Activated CD8-positive, alpha-beta memory T cell treated with anti-CD3 and anti-CD28 coated beads for 4 hours (primary cell): ENCODE measurements at regions not wholly inside any gene's neighbourhood (a gene's known extent, or its start where the extent isn't known, plus 50 kb on each side); places are given as distances from the start of the nearest gene placed in this dataset.

ENCODE experiments used
- DNase-seq, 2 donors: peaks; one replicate each; pipeline ENCODE4 v3.0.0-alpha.2; 2020; ENCODE audit warnings: low read depth in 2 of 2

DNA sequence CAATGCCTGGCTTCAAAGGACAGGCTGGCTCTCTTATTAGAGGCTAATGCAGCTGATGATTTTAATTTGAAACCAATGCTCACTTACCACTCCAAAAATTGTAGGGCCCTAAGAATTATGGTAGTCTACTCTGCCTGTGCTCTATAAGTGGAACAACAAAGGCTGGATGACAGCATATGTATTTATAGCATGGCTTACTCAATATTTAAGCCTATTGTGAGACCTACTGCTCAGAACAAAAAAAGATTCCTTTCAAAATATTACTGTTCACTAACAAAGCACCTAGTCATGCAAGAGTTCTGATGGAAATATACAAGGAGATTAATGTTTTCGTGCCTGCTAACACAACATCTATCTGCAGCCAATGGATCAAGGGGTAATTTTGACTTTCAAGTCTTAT lies 73.8 kb upstream of the DUSP10 start:
- no peak for DNase-seq

- DNase-seq: no peak
Measured at GRCh38 chr1:221813887-221814286, 72.0 kb upstream of the DUSP10 start.

DNA sequence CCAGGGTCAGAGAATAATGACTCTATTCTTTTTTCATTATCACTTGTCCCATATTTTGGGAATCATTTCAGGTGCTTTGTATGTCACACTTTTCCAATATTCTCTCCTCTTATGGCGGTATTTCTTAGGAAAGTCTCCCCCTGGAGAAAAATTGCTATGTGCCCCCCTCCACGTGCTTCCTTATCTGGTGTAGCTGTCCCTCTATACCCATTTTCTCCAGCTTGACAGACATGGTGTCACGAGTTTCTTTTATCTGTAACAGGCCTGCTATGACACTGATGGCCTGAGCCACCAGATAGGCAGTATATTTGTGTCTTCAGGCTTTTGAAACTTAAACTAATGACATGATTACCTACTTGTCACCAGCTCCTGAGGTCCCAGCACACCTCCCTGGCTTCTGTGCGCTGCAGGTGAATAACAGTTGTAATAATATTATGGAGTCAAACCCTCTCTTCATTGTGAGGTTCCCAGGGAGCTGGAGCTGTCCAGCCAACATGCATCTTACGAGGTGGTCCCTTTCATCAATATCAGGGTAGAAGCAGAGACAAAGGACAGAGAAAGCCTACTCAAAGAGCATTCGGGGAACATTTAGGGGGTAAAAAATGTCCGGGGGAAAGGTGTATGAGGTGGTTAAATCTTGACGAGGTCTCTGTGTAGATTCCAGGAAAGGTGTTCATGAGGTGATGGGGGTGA lies 71.2 kb upstream of the DUSP10 start:
- DNase-seq: no peak

DNA sequence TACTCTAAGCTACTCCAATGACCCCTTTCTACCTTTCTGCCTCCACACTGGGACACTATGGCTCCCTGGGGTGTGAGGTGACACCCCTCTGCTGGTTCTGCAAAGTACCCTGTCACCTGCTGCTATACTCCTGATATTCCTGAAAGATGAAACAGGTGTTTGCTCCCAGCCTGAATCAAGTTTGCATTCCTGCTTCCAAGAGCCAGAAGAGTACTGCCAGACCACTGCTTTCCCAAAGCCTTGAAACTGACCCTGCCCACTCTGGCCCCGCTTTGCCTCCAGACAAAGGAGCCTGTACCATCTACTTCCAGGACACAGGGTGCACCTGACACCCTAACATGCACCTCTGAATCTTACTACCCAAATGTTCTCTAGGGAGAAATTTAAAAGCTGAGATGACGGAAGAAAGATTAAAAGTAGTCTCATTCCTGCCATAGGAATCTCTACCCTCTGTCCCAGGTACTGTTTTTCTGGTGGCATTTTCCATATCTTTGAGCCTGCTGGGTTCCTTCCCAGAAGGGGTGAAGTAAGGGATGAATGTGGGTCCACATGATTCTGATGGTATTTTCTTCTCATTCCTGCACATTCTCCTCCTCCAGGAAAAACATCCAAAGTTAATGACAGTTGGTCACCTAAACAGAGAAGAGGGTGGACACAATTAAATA lies 70.3 kb upstream of the DUSP10 start:
- no peak for DNase-seq

- no peak for DNase-seq
Measured at GRCh38 chr1:221810406-221810805, 68.5 kb upstream of the DUSP10 start.

GRCh38 chr1:221809091-221810029 lies 67.5 kb upstream of the DUSP10 start:
- no peak for DNase-seq

GRCh38 chr1:221806984-221807383 lies 65.1 kb upstream of the DUSP10 start:
- DNase-seq: no peak

DNA sequence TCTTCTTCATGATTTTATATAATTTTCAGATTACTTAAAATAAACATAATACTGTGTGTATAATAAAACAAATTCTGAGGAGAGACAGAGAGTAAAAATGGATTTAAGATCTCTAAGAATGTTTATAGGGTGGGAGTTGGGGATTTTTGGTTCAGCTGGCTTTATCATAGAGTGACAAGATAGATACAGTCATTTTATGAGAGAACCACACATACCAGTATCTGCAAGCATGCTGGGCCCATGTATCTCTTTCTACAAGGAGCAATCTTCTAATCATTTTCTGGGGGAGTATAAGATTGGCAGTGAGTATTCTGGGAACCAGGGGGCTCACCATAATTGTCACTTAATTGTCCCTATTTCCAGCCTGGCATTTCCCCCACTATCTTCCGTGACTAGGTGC lies 64.3 kb upstream of the DUSP10 start:
- no peak for DNase-seq

GRCh38 chr1:221805121-221805520 lies 63.2 kb upstream of the DUSP10 start:
- no peak for DNase-seq

DNA sequence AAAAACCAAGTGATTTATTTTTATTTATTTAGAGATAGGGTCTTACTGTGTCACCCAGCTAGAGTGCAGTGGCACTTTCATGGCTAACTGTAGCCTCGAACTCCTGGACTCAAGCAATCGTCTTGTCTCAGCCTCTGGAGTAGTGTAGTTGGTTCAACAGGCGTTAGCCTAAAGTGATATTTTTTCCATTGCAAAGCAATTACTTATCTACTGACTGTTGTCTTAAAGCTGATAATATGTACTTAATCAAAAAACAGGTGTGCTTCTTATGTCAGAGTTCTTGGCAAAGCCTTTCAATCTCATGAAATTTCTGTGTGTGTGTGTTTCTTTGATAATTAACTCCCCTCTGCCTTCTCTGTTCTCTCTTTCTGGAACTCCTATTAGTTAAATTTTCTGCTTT lies 62.4 kb upstream of the DUSP10 start:
- DNase-seq: no peak

- DNase-seq: no peak
Measured at GRCh38 chr1:221801773-221802516, 60.1 kb upstream of the DUSP10 start.

GRCh38 chr1:221801251-221801661 lies 59.4 kb upstream of the DUSP10 start:
- no peak for DNase-seq

- no peak for DNase-seq
Measured at GRCh38 chr1:221800831-221801230, 58.9 kb upstream of the DUSP10 start.

DNA sequence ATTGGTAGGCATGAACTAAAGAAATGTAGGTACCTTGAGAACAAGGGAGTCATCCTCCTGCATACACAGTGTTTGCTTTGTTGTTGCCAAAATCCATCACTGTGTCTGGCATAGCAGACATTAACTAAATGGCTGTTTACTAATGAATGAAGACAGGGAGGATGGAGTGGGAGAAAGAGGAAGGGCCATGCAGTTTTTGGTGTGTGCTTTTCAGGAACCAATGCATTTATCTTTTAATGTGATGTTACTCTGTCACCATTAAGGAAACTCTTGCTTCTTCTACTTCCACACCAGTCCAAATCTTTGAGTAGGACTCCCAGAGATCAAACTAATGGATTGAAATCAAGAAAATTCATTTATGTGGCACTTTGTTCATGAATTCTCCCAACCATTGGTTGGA lies 55.6 kb upstream of the DUSP10 start:
- DNase-seq: no peak

DNA sequence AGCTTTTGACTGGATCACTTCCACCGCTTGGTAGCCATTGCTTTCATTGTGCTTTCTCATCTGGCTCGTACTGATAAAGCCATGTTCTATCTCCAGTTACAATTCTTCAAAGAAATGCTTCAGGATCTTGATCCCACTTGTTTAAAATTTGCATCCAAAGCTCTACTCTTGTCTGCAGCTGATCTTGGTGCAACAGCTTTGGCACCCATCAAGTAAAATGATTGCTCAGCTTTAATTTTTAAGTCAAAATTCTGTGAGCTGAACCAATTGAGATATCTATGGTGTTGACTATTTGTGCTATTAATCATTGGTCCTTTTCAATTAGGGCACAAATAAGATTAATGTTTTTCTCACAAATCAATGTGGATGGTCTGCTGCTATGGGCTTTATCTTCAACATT lies 54.8 kb upstream of the DUSP10 start:
- no peak for DNase-seq

DNA sequence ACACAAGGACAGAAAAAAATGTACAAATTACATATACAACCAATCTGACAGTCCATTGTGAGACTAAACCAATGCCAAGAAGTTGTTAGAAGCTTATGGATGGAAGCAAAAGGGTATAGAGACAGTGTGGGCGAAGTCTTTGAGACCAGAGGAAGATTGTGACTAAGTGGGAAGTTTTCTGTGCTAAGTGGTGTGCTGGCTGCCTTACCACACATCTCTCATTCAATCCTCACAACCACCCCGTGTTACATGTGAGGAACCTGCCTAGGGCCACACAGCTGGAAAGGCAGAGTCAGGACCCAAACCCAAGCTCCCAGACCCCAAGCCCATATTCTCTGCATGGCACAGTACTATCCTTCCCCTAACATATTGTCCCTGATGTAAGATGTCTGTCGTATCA lies 53.5 kb upstream of the DUSP10 start:
- no peak for DNase-seq

GRCh38 chr1:221794935-221795334 lies 53.0 kb upstream of the DUSP10 start:
- DNase-seq: no peak

DNA sequence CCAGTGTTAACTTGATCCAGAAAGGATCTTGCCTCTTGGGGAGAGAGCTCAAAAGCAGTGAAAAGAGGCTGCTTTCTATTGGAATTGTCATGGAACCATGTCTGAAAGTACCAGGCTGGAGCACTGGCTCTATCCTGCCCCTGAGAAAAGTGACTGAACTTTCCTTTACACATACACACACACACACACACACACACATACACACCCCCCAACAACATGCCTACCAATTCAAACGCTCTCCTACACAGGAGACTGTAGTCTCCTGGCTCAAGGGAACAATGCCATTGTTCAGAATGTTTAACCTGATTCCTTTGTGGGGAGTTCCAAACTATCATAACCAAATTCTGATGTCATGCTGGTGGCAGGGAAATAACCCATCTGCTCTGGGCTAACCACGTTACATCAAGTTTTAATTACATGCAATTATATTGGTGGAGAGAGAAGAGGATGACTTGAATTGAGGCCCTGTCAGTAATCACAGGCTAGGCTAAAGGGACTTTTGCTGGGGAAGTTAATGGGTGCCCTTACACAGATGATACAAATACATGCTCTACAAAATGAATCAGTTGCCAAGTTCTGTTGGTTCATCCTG lies 52.3 kb upstream of the DUSP10 start:
- DNase-seq: no peak

GRCh38 chr1:221793439-221794078 lies 51.7 kb upstream of the DUSP10 start:
- no peak for DNase-seq

DNA sequence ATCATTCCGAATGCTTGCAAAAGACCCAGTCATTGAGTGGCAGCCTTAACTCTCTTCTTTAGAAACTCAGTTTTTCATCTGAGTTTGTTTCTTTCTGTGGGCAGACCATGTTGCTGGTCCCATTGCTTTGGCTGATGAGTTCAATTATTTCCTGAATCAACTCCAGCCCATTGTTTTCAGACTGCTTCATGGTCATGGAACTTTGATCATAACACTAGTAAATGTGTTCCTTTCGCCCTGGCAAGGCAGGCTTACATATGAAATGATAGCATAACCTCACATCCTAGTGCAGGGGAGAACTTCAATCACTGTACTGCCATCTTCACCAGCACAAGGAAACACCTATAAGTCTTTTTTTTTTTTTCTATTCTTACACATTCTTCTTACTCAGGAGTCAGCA lies 50.0 kb upstream of the DUSP10 start:
- no peak for DNase-seq
